AG09309 (cell line): ENCODE measurements at regions not wholly inside any gene's neighbourhood (a gene's known extent, or its start where the extent isn't known, plus 50 kb on each side); places are given as distances from the start of the nearest gene placed in this dataset.

Source experiments
- DNase-seq: peaks from one replicate; pipeline ENCODE4 v3.0.0-alpha.2; 2010; ENCODE audit warnings: low read depth
- H3K4me3 ChIP-seq: 2 replicates; pipeline ENCODE4 v1.5.1; 2011; ENCODE audit warnings: mild to moderate bottlenecking, low read depth, low read length, moderate library complexity; ENCODE audit not compliant: control insufficient read depth
- TF ChIP-seq, protein P1 (sequence below): IDR thresholded peaks from 2 replicates; pipeline ENCODE4 v1.5.1; 2011; ENCODE audit warnings: mild to moderate bottlenecking, low read depth, low read length, inconsistent platforms; ENCODE audit not compliant: insufficient read depth, control insufficient read depth; ENCODE audit errors: missing control alignments

GRCh38 chr2:126990200-126990599 lies 91.5 kb downstream of the TEX51 start:
- no peak overlapping the region for H3K4me3 ChIP-seq
- TF ChIP-seq, protein P1, sequence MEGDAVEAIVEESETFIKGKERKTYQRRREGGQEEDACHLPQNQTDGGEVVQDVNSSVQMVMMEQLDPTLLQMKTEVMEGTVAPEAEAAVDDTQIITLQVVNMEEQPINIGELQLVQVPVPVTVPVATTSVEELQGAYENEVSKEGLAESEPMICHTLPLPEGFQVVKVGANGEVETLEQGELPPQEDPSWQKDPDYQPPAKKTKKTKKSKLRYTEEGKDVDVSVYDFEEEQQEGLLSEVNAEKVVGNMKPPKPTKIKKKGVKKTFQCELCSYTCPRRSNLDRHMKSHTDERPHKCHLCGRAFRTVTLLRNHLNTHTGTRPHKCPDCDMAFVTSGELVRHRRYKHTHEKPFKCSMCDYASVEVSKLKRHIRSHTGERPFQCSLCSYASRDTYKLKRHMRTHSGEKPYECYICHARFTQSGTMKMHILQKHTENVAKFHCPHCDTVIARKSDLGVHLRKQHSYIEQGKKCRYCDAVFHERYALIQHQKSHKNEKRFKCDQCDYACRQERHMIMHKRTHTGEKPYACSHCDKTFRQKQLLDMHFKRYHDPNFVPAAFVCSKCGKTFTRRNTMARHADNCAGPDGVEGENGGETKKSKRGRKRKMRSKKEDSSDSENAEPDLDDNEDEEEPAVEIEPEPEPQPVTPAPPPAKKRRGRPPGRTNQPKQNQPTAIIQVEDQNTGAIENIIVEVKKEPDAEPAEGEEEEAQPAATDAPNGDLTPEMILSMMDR, result no peak
- DNase-seq, result no peak

DNA sequence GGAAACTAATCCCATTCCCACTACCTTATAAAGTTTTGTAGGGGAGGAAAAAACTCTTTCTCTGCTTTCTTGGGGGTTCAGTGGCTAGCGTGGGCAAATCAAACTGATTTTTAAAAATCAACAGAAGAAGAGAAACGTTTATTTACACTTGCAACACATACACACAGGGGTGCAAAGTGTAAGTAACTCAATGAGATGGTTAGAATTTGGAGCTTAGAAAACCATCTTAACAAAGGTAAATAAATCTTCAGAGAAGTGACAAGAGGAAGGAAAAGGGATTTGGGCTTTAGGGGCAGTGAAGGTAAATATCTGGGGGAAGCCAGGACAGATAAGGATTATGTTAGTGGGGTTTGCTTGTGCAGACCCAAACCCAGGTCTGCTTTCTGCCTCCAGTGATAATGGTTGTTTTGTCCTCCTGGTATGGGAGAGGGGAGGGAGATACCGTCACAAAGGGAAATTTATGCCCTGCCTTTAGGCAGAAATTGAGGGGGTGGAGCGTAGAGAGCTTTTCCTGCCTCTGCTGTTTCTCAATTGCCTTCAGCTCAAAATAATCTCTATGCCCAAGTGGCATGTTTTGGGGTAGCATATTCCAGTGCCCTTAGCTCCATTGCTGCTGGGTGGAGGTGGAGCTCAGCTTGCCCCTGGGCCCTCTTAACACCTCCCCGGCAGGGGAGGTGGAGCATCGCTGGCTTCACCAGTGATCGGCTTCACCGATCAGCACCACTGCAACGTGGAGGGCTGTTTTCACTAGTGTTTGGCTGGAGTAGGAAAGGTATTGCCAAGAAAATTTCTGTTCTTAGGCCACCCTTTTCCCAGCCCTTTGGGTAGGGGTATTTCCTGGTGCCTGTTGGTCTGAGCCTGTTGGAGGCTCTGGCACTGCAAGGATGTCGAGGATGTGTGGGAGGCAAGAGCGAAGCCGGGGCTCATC lies 92.2 kb downstream of the TEX51 start:
- DNase-seq, result no peak
- TF ChIP-seq, protein P1, result no peak
- no peak overlapping the region for H3K4me3 ChIP-seq

DNA sequence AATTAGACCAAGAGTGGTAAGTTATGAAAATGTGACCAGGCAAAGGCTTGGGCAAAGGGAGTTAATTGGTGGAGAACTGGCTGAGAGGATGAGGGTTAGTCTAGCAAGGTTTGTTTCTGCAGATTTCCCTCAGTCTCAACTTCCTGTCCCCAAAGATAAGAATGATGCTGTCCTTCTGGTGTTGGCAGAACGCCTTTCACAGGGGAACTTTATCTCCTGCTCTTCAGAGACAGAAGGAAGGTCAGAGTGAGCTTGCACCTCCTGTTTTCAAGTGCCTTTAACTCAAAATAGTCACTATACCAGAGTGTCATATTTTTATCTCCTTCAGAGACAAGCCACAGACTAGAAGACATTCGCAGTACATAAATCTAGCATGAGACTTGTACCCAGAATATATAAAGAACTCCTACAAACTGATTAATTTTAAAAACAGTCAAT lies 95.7 kb downstream of the TEX51 start:
- no peak for DNase-seq
- H3K4me3 ChIP-seq, result no peak overlapping the region
- TF ChIP-seq, protein P1, result no peak

DNA sequence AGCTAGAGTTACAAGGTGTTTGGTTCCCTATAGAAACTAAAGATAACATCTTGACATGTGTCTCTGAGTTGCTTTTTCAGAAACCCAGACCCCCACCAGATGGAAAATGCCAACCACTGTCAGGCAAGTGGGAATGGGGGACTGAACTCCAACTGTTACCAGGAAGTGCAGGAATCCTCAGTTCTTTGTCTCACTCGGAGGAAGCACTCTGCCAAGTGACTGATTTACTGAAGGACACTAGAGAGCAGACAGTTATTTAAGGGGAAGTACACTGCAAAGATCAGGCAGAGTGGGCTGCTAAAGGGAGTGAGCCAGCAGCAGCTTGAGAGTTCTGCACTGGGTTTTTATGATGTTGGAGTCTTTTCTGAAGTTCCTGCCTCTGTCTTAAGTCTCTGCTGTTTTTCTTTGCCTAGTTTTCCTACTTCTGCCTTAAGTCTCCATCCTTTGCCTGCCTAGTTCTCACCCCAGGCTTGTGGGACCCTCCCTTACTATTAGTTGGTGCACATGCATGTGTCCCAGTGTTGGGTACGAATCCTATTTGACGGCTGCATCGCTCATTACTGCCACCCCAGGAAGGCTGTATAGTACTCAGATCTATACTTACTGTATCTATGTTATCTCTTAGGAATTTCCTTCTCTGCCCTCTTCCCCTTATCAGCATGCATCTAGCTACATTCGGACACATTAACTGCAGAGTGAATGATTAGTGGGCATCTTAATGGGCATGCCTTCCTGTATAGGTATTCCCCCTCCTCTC lies 97.1 kb downstream of the TEX51 start:
- TF ChIP-seq, protein P1, result no peak
- no peak for DNase-seq
- H3K4me3 ChIP-seq, result no peak overlapping the region

DNA sequence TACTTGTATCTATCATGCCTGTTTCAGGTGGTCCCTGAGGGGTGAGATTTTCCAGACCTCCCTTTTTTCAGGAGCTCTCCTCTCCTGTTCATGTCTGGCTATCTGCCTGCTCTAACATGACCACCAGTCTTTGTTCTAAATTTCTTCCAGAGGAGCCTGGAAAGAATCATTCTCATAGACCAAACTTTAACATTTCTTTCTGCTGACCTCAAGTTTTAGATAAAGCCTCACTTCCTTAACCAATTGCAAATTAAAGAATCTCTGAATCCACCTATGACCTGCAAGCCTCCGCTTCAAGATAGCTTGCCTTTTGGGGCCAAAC lies 97.6 kb downstream of the TEX51 start:
- TF ChIP-seq, protein P1, result no peak
- H3K4me3 ChIP-seq, result no peak overlapping the region
- no peak for DNase-seq
